GM18868 (cell line): ENCODE measurements at regions not wholly inside any gene's neighbourhood (a gene's known extent, or its start where the extent isn't known, plus 50 kb on each side); places are given as distances from the start of the nearest gene placed in this dataset.

Experiments
- ATAC-seq: cut with Tn5 transposase; IDR thresholded peaks from one replicate; pipeline ENCODE4 v1.9.1; 2021; ENCODE audit warnings: mild to moderate bottlenecking, moderate library complexity; ENCODE audit not compliant: unreplicated experiment

- no peak for ATAC-seq
Measured at GRCh38 chr18:64219517-64219916, 70.6 kb upstream of the LINC00305 start.

GRCh38 chr18:64210401-64210949 lies 61.6 kb upstream of the LINC00305 start:
- ATAC-seq = no peak

- no peak for ATAC-seq
Measured at GRCh38 chr18:64208516-64208915, 59.6 kb upstream of the LINC00305 start.

GRCh38 chr18:64207820-64208219 lies 58.9 kb upstream of the LINC00305 start:
- no peak for ATAC-seq

- peak; percentile 35 for ATAC-seq
Measured at GRCh38 chr18:64203295-64203694, 54.4 kb upstream of the LINC00305 start.

GRCh38 chr18:64202863-64203262 lies 54.0 kb upstream of the LINC00305 start:
- ATAC-seq = peak; percentile 28

GRCh38 chr18:64202210-64202836 lies 53.4 kb upstream of the LINC00305 start:
- peak; percentile 43 for ATAC-seq

- ATAC-seq = no peak
Measured at GRCh38 chr18:64201781-64202180, 52.9 kb upstream of the LINC00305 start.

GRCh38 chr18:64199581-64199980 lies 50.7 kb upstream of the LINC00305 start:
- no peak for ATAC-seq
